ENCODE measurements at regions not wholly inside any gene's neighbourhood (a gene's known extent, or its start where the extent isn't known, plus 50 kb on each side); places are given as distances from the start of the nearest gene placed in this dataset.

GRCh38 chr5:155780260-155780659 lies 546.7 kb upstream of the SGCD start:
- Mint-ChIP-seq H3K9me3 (ENCODE audit: unreplicated experiment) (no peaks in the 10 kb centered on the region), H3K27me3 (ENCODE audit: unreplicated experiment) (no peaks in the 10 kb centered on the region), H3K36me3 (ENCODE audit: unreplicated experiment) (no peaks in the 10 kb centered on the region), H3K27ac (ENCODE audit: unreplicated experiment) (no peak overlapping the region), H3K4me1 (ENCODE audit: low read depth, unreplicated experiment) (no peaks in the 10 kb centered on the region), H3K4me3 (ENCODE audit: unreplicated experiment) (no peak overlapping the region)
- no peak for TF ChIP-seq CTCF (IDR thresholded peaks at IDR 0.05; ENCODE audit: partially characterized antibody, unreplicated experiment)
- DNase-seq = no peak

- no peaks in the 10 kb centered on the region for H3K27me3 Mint-ChIP-seq (ENCODE audit: unreplicated experiment)
- TF ChIP-seq CTCF (IDR thresholded peaks at IDR 0.05; ENCODE audit: partially characterized antibody, unreplicated experiment) = no peak
- H3K36me3 Mint-ChIP-seq (ENCODE audit: unreplicated experiment) = no peaks in the 10 kb centered on the region
- no peak for DNase-seq
- no peaks in the 10 kb centered on the region for H3K9me3 Mint-ChIP-seq (ENCODE audit: unreplicated experiment)
- H3K4me3 Mint-ChIP-seq (ENCODE audit: unreplicated experiment) = no peak overlapping the region
- no peak overlapping the region for H3K27ac Mint-ChIP-seq (ENCODE audit: unreplicated experiment)
- H3K4me1 Mint-ChIP-seq (ENCODE audit: low read depth, unreplicated experiment) = no peaks in the 10 kb centered on the region
Observed at GRCh38 chr5:155783246-155783645, 543.7 kb upstream of the SGCD start.

- Mint-ChIP-seq H3K27ac (ENCODE audit: unreplicated experiment) (no peak overlapping the region), H3K4me3 (ENCODE audit: unreplicated experiment) (no peak overlapping the region), H3K9me3 (ENCODE audit: unreplicated experiment) (no peaks in the 10 kb centered on the region), H3K4me1 (ENCODE audit: low read depth, unreplicated experiment) (no peaks in the 10 kb centered on the region), H3K36me3 (ENCODE audit: unreplicated experiment) (no peaks in the 10 kb centered on the region), H3K27me3 (ENCODE audit: unreplicated experiment) (no peaks in the 10 kb centered on the region)
- DNase-seq = no peak
- TF ChIP-seq CTCF (IDR thresholded peaks at IDR 0.05; ENCODE audit: partially characterized antibody, unreplicated experiment) = no peak
Observed at GRCh38 chr5:155783791-155784190, 543.2 kb upstream of the SGCD start.

GRCh38 chr5:155786108-155786507 lies 540.9 kb upstream of the SGCD start:
- TF ChIP-seq CTCF (IDR thresholded peaks at IDR 0.05; ENCODE audit: partially characterized antibody, unreplicated experiment) = no peak
- no peak overlapping the region for H3K4me3 Mint-ChIP-seq (ENCODE audit: unreplicated experiment)
- DNase-seq = no peak
- H3K9me3 Mint-ChIP-seq (ENCODE audit: unreplicated experiment) = no peaks in the 10 kb centered on the region
- no peaks in the 10 kb centered on the region for H3K4me1 Mint-ChIP-seq (ENCODE audit: low read depth, unreplicated experiment)
- H3K36me3 Mint-ChIP-seq (ENCODE audit: unreplicated experiment) = no peaks in the 10 kb centered on the region
- H3K27ac Mint-ChIP-seq (ENCODE audit: unreplicated experiment) = no peak overlapping the region
- no peaks in the 10 kb centered on the region for H3K27me3 Mint-ChIP-seq (ENCODE audit: unreplicated experiment)

GRCh38 chr5:155792873-155793272 lies 534.1 kb upstream of the SGCD start:
- peaks cover 1% of the 10 kb centered on the region for H3K27me3 Mint-ChIP-seq (ENCODE audit: unreplicated experiment)
- no peak overlapping the region for H3K4me3 Mint-ChIP-seq (ENCODE audit: unreplicated experiment)
- H3K36me3 Mint-ChIP-seq (ENCODE audit: unreplicated experiment) = no peaks in the 10 kb centered on the region
- no peaks in the 10 kb centered on the region for H3K9me3 Mint-ChIP-seq (ENCODE audit: unreplicated experiment)
- no peak overlapping the region for H3K27ac Mint-ChIP-seq (ENCODE audit: unreplicated experiment)
- TF ChIP-seq CTCF (IDR thresholded peaks at IDR 0.05; ENCODE audit: partially characterized antibody, unreplicated experiment) = no peak
- no peak for DNase-seq
- H3K4me1 Mint-ChIP-seq (ENCODE audit: low read depth, unreplicated experiment) = no peaks in the 10 kb centered on the region
